Spleen (tissue), 11 donors: ENCODE measurements at regions not wholly inside any gene's neighbourhood (a gene's known extent, or its start where the extent isn't known, plus 50 kb on each side); places are given as distances from the start of the nearest gene placed in this dataset.

Experiments
- DNase-seq: peaks from one replicate; pipeline ENCODE4 v3.0.0-alpha.2; 2020
- H3K27ac ChIP-seq, 8 donors: fragments of 200-600 bp; sonication (generic) in 7 of 8; 1 replicate in 4 of 8; 2 replicates in 4 of 8; pipeline versions ENCODE4 v1.5.0 to v1.8.0; 2016 to 2021; ENCODE audit warnings: inconsistent platforms in 4 of 8, mild to moderate bottlenecking in 4 of 8, moderate library complexity in 1 of 8
- H3K27me3 ChIP-seq, 7 donors: fragments of 200-600 bp; sonication (generic) in 6 of 7; replicated peaks in 1 of 7; 1 replicate in 4 of 7; 2 replicates in 3 of 7; pipeline versions ENCODE4 v1.5.0 to v1.8.0; 2016 to 2021; ENCODE audit warnings: inconsistent platforms in 3 of 7, mild to moderate bottlenecking in 1 of 7
- H3K36me3 ChIP-seq, 6 donors: fragments of 200-600 bp; sonication (generic) in 5 of 6; 1 replicate in 4 of 6; 2 replicates in 2 of 6; pipeline versions ENCODE4 v1.5.0 to v1.8.0; 2016 to 2021; ENCODE audit warnings: inconsistent platforms in 2 of 6
- H3K4me1 ChIP-seq, 6 donors: fragments of 200-600 bp; sonication (generic) in 5 of 6; 1 replicate in 3 of 6; 2 replicates in 3 of 6; pipeline versions ENCODE4 v1.5.0 to v1.8.0; 2016 to 2021; ENCODE audit warnings: inconsistent platforms in 3 of 6
- H3K4me3 ChIP-seq, 8 donors: fragments of 200-600 bp; sonication (generic) in 7 of 8; 1 replicate in 4 of 8; 2 replicates in 4 of 8; pipeline versions ENCODE4 v1.5.0 to v1.8.0; 2016 to 2021; ENCODE audit warnings: inconsistent platforms in 4 of 8, mild to moderate bottlenecking in 4 of 8, moderate library complexity in 2 of 8
- H3K9me3 ChIP-seq, 8 donors: fragments of 200-600 bp; sonication (generic) in 7 of 8; 1 replicate in 4 of 8; 2 replicates in 4 of 8; pipeline versions ENCODE4 v1.5.0 to v1.8.0; 2016 to 2021; ENCODE audit warnings: inconsistent platforms in 4 of 8
- CTCF ChIP-seq, 11 experiments: fragments of 200-600 bp in 7 of 11; fragments of 450-650 bp in 4 of 11; sonication (generic) in 4 of 11; IDR thresholded peaks in 8 of 11; conservative IDR thresholded peaks in 3 of 11; 1 replicate in 7 of 11; 2 replicates in 4 of 11; pipeline versions ENCODE4 v1.4.0 to v1.8.0; 2016 to 2021; ENCODE audit warnings: antibody characterized with exemption in 11 of 11, inconsistent platforms in 4 of 11, mild to moderate bottlenecking in 1 of 11
- POLR2A ChIP-seq, 3 donors: fragments of 450-650 bp; IDR thresholded peaks; one replicate each; pipeline ENCODE4 v1.5.1; 2017; ENCODE audit warnings: antibody characterized with exemption in 3 of 3, mild to moderate bottlenecking in 1 of 3
- POLR2AphosphoS5 ChIP-seq, 3 donors: sonication (generic); formaldehyde crosslinking; IDR thresholded peaks; one replicate each; pipeline ENCODE4 v1.5.1; 2017; ENCODE audit warnings: antibody characterized with exemption in 3 of 3
- WGBS, 5 donors: extraction: QIAGEN DNeasy Blood & Tissue Kit in 3 of 5; methylation state at CpG; one replicate each; pipeline versions ENCODE4 v1.1.5 to v1.1.7; 2013 to 2018; 5-methylcytosine and 5-hydroxymethylcytosine counted together
- intact Hi-C: fragments of 100-400 bp; cut with DNase I; formaldehyde crosslinking; loops from one replicate; pipeline ENCODE4 v1.15.0; 2023; ENCODE audit warnings: low total_unique reads
- donor health status: healthy with polysubstance abuse.
- donor health status: DM: no; HTN: no; CAD: no; lungs with moderate emphysema.
- donor health status: DM: no; HTN: no; CAD: no.
- donor health status: Bipolar disorder and iron deficiency.
- donor health status: healthy.
- donor health status: DM: no; HTN: no; CAD: no.
- donor health status: DM: yes; HTN: yes; CAD: no.

- Histone ChIP-seq H3K4me3 (no peak overlapping the region), H3K27ac (no peak overlapping the region), H3K27me3 (no peaks in the 10 kb centered on the region), H3K4me1 (peaks cover 0 to 16% (median 7%) of the 10 kb centered on the region in 6 donors), H3K9me3 (no peaks in the 10 kb centered on the region), H3K36me3 (no peaks in the 10 kb centered on the region)
- intact Hi-C loops: no loop called here
- TF ChIP-seq POLR2A (IDR thresholded peaks at IDR 0.05): no peak
- no peak for TF ChIP-seq POLR2AphosphoS5 (IDR thresholded peaks at IDR 0.05)
- WGBS, 5 donors: 81 to 92% (median 88%) methylated on average over 4 of the region's 4 CpGs
- no peak for DNase-seq
Observed at GRCh38 chr6:113674075-113674474, 183.1 kb upstream of the MARCKS start.

GRCh38 chr6:113676057-113676456 is 181.1 kb upstream of the MARCKS start:
- Histone ChIP-seq H3K27me3 (no peaks in the 10 kb centered on the region), H3K4me3 (no peak overlapping the region), H3K4me1 (peaks cover 0 to 14% (median 7%) of the 10 kb centered on the region in 6 donors), H3K36me3 (no peaks in the 10 kb centered on the region), H3K9me3 (no peaks in the 10 kb centered on the region), H3K27ac (no peak overlapping the region)
- intact Hi-C loops: no loop called here
- 85 to 96% (median 94%) methylated on average over 4 of the region's 4 CpGs for WGBS, 5 donors
- no peak for TF ChIP-seq POLR2A (IDR thresholded peaks at IDR 0.05)
- TF ChIP-seq POLR2AphosphoS5 (IDR thresholded peaks at IDR 0.05): no peak
- TF ChIP-seq CTCF (IDR thresholded peaks at IDR 0.05 in 8 of 11, conservative IDR thresholded peaks at IDR 0.05 in 3 of 11): no peak
- DNase-seq: no peak

- H3K4me1 ChIP-seq: peaks cover 0 to 8% (median 2%) of the 10 kb centered on the region in 6 donors
- H3K36me3 ChIP-seq: no peaks in the 10 kb centered on the region
- 73 to 94% (median 86%) methylated on average over 1 of the region's 1 CpG for whole genome bisulfite sequencing, 5 donors
- no peaks in the 10 kb centered on the region for H3K9me3 ChIP-seq
- H3K27me3 ChIP-seq: no peaks in the 10 kb centered on the region
- H3K4me3 ChIP-seq: no peak overlapping the region
- TF ChIP-seq CTCF (IDR thresholded peaks at IDR 0.05 in 8 of 11, conservative IDR thresholded peaks at IDR 0.05 in 3 of 11): no peak
- no peak for TF ChIP-seq POLR2AphosphoS5 (IDR thresholded peaks at IDR 0.05)
- no peak for TF ChIP-seq POLR2A (IDR thresholded peaks at IDR 0.05)
- intact Hi-C loops: no loop called here
- no peak for DNase-seq
- no peak overlapping the region for H3K27ac ChIP-seq
Observed at GRCh38 chr6:113676968-113677367, 180.2 kb upstream of the MARCKS start.

- Histone ChIP-seq H3K4me3 (no peak overlapping the region), H3K27ac (no peak overlapping the region), H3K36me3 (no peaks in the 10 kb centered on the region), H3K9me3 (no peaks in the 10 kb centered on the region), H3K4me1 (no peaks in the 10 kb centered on the region), H3K27me3 (no peaks in the 10 kb centered on the region)
- 66 to 83% (median 68%) methylated on average over 3 of the region's 3 CpGs for WGBS, 5 donors
- intact Hi-C loops: no loop called here
- no peak for TF ChIP-seq CTCF (IDR thresholded peaks at IDR 0.05 in 8 of 11, conservative IDR thresholded peaks at IDR 0.05 in 3 of 11)
- TF ChIP-seq POLR2AphosphoS5 (IDR thresholded peaks at IDR 0.05): no peak
- no peak for TF ChIP-seq POLR2A (IDR thresholded peaks at IDR 0.05)
- no peak for DNase-seq
Observed at GRCh38 chr6:113679051-113679450, 178.1 kb upstream of the MARCKS start.

- 81 to 96% (median 92%) methylated on average over 2 of the region's 2 CpGs for WGBS, 5 donors
- H3K4me1 ChIP-seq: peaks cover 0 to 5% (median 0%) of the 10 kb centered on the region in 6 donors
- intact Hi-C loops: no loop called here
- H3K36me3 ChIP-seq: no peaks in the 10 kb centered on the region
- H3K4me3 ChIP-seq: no peak overlapping the region
- no peaks in the 10 kb centered on the region for H3K27me3 ChIP-seq
- DNase-seq: no peak
- H3K9me3 ChIP-seq: no peaks in the 10 kb centered on the region
- no peak for TF ChIP-seq POLR2A (IDR thresholded peaks at IDR 0.05)
- H3K27ac ChIP-seq: no peak overlapping the region
Observed at GRCh38 chr6:113680301-113680700, 176.8 kb upstream of the MARCKS start.
